AG04450 (cell line): ENCODE measurements at regions not wholly inside any gene's neighbourhood (a gene's known extent, or its start where the extent isn't known, plus 50 kb on each side); places are given as distances from the start of the nearest gene placed in this dataset.
"Not testable (repeated sequence)": the region's sequence is repeated elsewhere in the genome, so short reads cannot be mapped to it uniquely, and the experiment has no call there.

ENCODE experiments used
- CTCF ChIA-PET: fragments of 300-600, 350-600 bp; formaldehyde crosslinking; extraction: SDS; loops from one replicate; lab custom pipeline; 2022; ENCODE audit warnings: antibody characterized with exemption, inconsistent platforms; lab: Charles Lee
- POLR2A ChIA-PET: fragments of 350-600 bp; formaldehyde crosslinking; extraction: SDS; loops from one replicate; lab custom pipeline; 2021; ENCODE audit warnings: antibody characterized with exemption, inconsistent platforms; lab: Yijun Ruan, JAX
- DNase-seq: peaks from one replicate; pipeline ENCODE4 v3.0.0-alpha.2; 2011; ENCODE audit warnings: low read depth, low spot score
- H3K27ac ChIP-seq: one replicate; pipeline ENCODE4 v1.5.1; 2012; ENCODE audit warnings: low read depth, low read length, control low read depth
- H3K27me3 ChIP-seq: one replicate; pipeline ENCODE4 v1.6.0; 2012; ENCODE audit warnings: low read length; ENCODE audit not compliant: control insufficient read depth, insufficient read depth
- H3K4me3 ChIP-seq: 2 replicates; pipeline ENCODE4 v1.5.1; 2011; ENCODE audit warnings: mild to moderate bottlenecking, low read depth, low read length, control low read depth
- H3K9me3 ChIP-seq: 2 replicates; pipeline ENCODE4 v1.5.1; 2012; ENCODE audit warnings: low read length; ENCODE audit not compliant: control insufficient read depth, insufficient read depth
- CTCF ChIP-seq: IDR thresholded peaks from 2 replicates; pipeline ENCODE4 v1.5.1; 2011; ENCODE audit warnings: low read depth, low read length, control low read depth, inconsistent platforms

- Histone ChIP-seq H3K9me3 (no peaks in the 10 kb centered on the region), H3K27ac (no peak overlapping the region), H3K27me3 (peaks cover 10% of the 10 kb centered on the region), H3K4me3 (no peak overlapping the region)
- TF ChIP-seq CTCF, result no peak
- CTCF ChIA-PET, result interaction anchor here (0.6 to 1.0 kb wide), 2 partner anchors 9 to 41 kb away, joined by 4 read pairs; no protein-coding TSS in a partner anchor
- POLR2A ChIA-PET, result no interaction called here
- no peak for DNase-seq
Observed at GRCh38 chr10:30540276-30540675, 89.3 kb downstream of the LYZL2 start.

DNA sequence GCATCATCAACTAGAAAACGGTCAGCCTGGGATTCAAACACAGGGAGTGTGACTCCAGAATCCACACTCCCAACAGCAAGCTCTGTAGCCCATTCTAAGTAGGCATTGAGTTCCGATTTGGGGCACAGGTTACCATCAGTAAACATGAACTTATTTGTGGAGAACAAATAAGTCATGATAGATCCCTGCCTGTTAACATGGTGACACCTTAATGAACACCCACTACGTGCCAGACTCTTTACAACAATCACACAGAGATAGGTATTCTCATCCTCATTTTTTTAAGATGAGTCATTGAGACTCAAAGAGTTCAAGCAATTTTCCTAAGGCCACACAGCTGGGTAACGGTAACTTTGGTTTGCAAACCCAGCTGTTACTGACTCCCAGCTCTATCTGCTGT lies 91.5 kb downstream of the LYZL2 start:
- POLR2A ChIA-PET, result interaction anchor here (0.5 kb wide), 1 partner anchor 155 kb away, joined by 5 read pairs; no protein-coding TSS in a partner anchor
- no peak overlapping the region for H3K4me3 ChIP-seq
- H3K27me3 ChIP-seq, result peaks cover 10% of the 10 kb centered on the region
- CTCF ChIA-PET, result interaction anchor here (1.1 to 2.9 kb wide), 4 partner anchors 53 to 146 kb away, joined by 4 to 18 read pairs (median 10); no protein-coding TSS in a partner anchor
- no peaks in the 10 kb centered on the region for H3K9me3 ChIP-seq
- H3K27ac ChIP-seq, result no peak overlapping the region
- DNase-seq, result no peak
- TF ChIP-seq CTCF, result no peak

DNA sequence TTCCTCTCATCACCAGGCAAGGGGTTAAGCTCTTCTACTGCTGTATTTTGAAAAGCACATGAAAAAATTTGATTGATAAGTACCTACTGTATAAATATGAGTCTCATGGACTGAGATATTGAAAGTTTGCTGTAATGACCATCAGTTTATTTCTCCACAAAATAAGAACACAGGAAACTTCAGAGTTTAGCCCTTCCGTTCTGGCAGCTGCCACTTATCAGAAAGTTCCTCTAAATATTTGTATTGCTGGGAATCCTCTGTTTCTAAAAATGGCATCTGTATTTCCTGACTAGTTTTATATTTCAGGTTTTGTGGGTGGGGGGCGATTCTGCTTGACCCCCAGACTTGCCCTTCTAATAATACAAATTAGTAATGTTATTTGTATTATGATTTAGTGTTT lies 92.0 kb downstream of the LYZL2 start:
- Histone ChIP-seq H3K9me3 (no peaks in the 10 kb centered on the region), H3K4me3 (no peak overlapping the region), H3K27ac (no peak overlapping the region), H3K27me3 (peaks cover 10% of the 10 kb centered on the region)
- TF ChIP-seq CTCF, result no peak
- DNase-seq, result no peak
- ChIA-PET CTCF (interaction anchor here (1.8 to 2.9 kb wide), 3 partner anchors 54 to 145 kb away, joined by 4 to 18 read pairs (median 15); no protein-coding TSS in a partner anchor), POLR2A (no interaction called here)

DNA sequence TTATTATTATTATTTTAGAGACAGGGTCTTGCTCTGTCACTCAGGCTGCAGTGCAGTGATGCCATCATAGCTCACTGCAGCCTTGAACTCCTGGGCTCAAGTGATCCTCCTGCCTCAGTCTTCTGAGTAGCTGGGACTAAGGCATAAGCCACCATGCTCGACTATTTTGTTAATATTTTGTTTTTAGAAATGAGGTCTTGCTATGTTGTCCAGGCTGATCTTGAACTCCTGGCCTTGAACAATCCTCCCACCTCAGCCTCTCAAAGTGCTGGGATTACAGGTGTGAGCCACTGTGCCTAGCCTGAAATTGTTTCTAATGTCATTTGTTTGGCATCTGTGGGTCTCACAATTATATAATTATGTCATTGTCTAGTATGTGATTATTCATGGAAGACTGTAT lies 92.4 kb downstream of the LYZL2 start:
- CTCF ChIA-PET, result interaction anchor here (0.7 to 2.9 kb wide), 5 partner anchors 54 to 145 kb away, joined by 3 to 18 read pairs (median 7); no protein-coding TSS in a partner anchor
- not testable (repeated sequence) for H3K27me3 ChIP-seq, H3K4me3 ChIP-seq, H3K27ac ChIP-seq, DNase-seq, H3K9me3 ChIP-seq
- POLR2A ChIA-PET, result interaction anchor here (0.6 kb wide), 1 partner anchor 45 kb away, joined by 3 read pairs; no protein-coding TSS in a partner anchor

DNA sequence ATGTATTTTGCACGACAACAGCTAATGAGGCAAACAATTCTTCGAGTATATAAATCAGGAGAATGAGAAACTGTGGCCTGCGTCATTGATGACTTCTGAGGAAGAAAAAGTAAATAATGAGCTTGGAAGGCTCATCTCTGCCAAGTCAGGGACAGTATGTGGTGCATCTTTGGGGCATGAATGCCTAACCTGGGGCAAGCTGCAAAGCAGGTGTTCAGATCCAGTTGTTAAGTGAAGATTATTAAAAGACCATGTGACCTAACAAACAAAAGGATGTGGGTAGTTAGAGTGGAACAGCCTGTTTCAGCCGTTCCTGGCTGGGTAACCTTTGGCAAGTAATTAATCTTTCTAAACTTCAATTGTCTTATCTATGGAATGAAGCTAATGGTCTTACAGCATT lies 93.0 kb downstream of the LYZL2 start:
- TF ChIP-seq CTCF, result no peak
- no peak for DNase-seq
- Histone ChIP-seq H3K27ac (no peak overlapping the region), H3K4me3 (no peak overlapping the region), H3K27me3 (peaks cover 5% of the 10 kb centered on the region), H3K9me3 (no peaks in the 10 kb centered on the region)
- CTCF ChIA-PET, result interaction anchor here (0.6 to 2.9 kb wide), 7 partner anchors 16 to 144 kb away, joined by 3 to 18 read pairs (median 4); no protein-coding TSS in a partner anchor
- POLR2A ChIA-PET, result interaction anchor here (0.6 kb wide), 1 partner anchor 44 kb away, joined by 3 read pairs; no protein-coding TSS in a partner anchor
